Cardiac muscle cell (in vitro differentiated cells and primary cell): ENCODE measurements at regions not wholly inside any gene's neighbourhood (a gene's known extent, or its start where the extent isn't known, plus 50 kb on each side); places are given as distances from the start of the nearest gene placed in this dataset.

Experiments used
- DNase-seq, 2 donors: peaks; one replicate each; pipeline versions ENCODE4 v3.0.0 to v3.0.0-alpha.2; 2010 to 2017; ENCODE audit warnings: low read depth in 1 of 2, low spot score in 1 of 2
- H3K27ac ChIP-seq: fragments of 200-600 bp; sonication (generic); 2 replicates; pipeline ENCODE4 v1.5.1; 2016
- H3K27me3 ChIP-seq: fragments of 200-600 bp; sonication (generic); 2 replicates; pipeline ENCODE4 v1.6.0; 2016; ENCODE audit warnings: control low read depth
- H3K36me3 ChIP-seq: fragments of 200-600 bp; sonication (generic); 2 replicates; pipeline ENCODE4 v1.5.1; 2016; ENCODE audit warnings: control low read depth
- H3K4me1 ChIP-seq: fragments of 200-600 bp; sonication (generic); 2 replicates; pipeline ENCODE4 v1.8.1; 2017; ENCODE audit warnings: low read depth, mild to moderate bottlenecking, mixed run types
- H3K4me3 ChIP-seq: fragments of 200-600 bp; sonication (generic); 2 replicates; pipeline ENCODE4 v1.5.1; 2016; ENCODE audit warnings: mild to moderate bottlenecking
- H3K9me3 ChIP-seq: fragments of 200-600 bp; sonication (generic); 2 replicates; pipeline ENCODE4 v1.5.1; 2017; ENCODE audit warnings: low read depth, mild to moderate bottlenecking, control low read depth
- CTCF ChIP-seq: IDR thresholded peaks from 2 replicates; pipeline ENCODE4 v1.5.1; 2012; ENCODE audit warnings: low read depth, mild to moderate bottlenecking, low read length

DNA sequence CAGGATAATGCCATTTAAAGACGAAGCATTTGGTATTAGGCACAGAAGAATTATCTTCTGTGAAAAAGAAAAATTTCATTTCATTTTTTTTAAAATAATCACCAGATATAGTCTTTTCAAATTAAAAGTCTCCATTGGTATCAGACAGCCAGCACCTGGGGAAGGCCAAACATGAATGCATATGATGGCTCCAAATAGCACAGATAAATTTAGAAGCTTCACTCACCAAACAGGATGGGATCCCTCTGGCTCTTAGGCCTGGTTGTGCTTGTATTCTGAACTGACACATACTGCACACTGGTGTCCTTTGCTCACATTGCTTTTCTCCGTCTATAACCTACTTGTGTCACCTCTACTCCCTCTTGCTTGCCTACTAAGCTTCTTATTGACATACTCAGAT lies 169.5 kb upstream of the CHRM2 start:
- Histone ChIP-seq H3K4me1 (peaks cover 24% of the 10 kb centered on the region), H3K27ac (peak overlapping the region; percentile 86), H3K27me3 (no peaks in the 10 kb centered on the region), H3K36me3 (no peaks in the 10 kb centered on the region), H3K9me3 (no peaks in the 10 kb centered on the region), H3K4me3 (no peak overlapping the region)
- TF ChIP-seq CTCF: no peak
- peak in 1 of 2 donors; percentile 45 for DNase-seq

- DNase-seq: peak; percentile 0 to 70
- Histone ChIP-seq H3K9me3 (no peaks in the 10 kb centered on the region), H3K27ac (peak overlapping the region; percentile 86), H3K4me1 (peaks cover 23% of the 10 kb centered on the region), H3K36me3 (no peaks in the 10 kb centered on the region), H3K27me3 (no peaks in the 10 kb centered on the region), H3K4me3 (no peak overlapping the region)
- no peak for TF ChIP-seq CTCF
Measured at GRCh38 chr7:136698231-136698630, 170.2 kb upstream of the CHRM2 start.

DNA sequence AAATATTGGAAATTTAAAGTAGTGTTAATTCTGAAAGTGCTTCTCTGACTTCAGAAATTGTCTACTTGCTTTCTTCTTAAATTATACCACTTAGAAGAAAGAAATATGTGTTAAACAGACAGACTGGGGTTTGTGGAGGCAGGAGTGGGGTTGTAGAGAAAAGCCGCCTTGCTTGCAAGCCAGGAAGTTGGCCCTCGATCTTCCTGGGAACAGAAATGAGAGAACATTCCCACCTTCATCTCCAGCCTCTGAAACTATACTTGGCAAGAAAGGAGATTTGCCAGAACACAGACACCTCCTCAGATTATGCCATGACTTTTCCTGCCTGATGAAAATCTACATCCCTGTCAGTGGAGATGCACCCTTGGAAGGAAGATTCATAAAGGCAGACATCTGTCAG lies 171.2 kb upstream of the CHRM2 start:
- Histone ChIP-seq H3K9me3 (no peaks in the 10 kb centered on the region), H3K4me1 (peaks cover 24% of the 10 kb centered on the region), H3K27ac (peak overlapping the region; percentile 86), H3K36me3 (no peaks in the 10 kb centered on the region), H3K27me3 (no peaks in the 10 kb centered on the region), H3K4me3 (no peak overlapping the region)
- no peak for TF ChIP-seq CTCF
- DNase-seq: no peak

GRCh38 chr7:136693166-136694119 lies 175.0 kb upstream of the CHRM2 start:
- no peak for TF ChIP-seq CTCF
- no peaks in the 10 kb centered on the region for H3K36me3 ChIP-seq
- no peaks in the 10 kb centered on the region for H3K9me3 ChIP-seq
- no peaks in the 10 kb centered on the region for H3K27me3 ChIP-seq
- H3K4me3 ChIP-seq: no peak overlapping the region
- H3K4me1 ChIP-seq: peaks cover 17% of the 10 kb centered on the region
- DNase-seq: no peak
- H3K27ac ChIP-seq: no peak overlapping the region

DNA sequence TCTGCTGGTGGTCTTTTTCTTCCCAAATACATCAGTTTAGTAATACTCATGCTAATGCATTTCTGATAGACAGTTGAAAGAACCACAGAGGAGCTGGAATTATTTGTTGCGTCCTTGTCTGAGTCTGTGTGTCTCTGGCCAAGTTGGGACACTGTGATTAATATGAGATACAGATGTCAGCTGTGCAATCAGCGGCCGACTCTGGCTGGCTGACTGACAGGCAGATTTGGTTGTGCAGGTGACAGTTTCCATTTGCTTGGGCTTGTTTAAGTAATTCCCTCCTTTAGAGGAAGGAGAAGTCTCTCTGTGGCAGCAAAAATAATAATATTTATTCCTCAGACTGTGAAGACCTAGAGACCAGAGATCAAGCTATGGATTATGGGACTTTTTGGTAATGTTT lies 176.2 kb upstream of the CHRM2 start:
- Histone ChIP-seq H3K27ac (no peak overlapping the region), H3K27me3 (no peaks in the 10 kb centered on the region), H3K36me3 (no peaks in the 10 kb centered on the region), H3K4me3 (no peak overlapping the region), H3K9me3 (no peaks in the 10 kb centered on the region), H3K4me1 (peaks cover 8% of the 10 kb centered on the region)
- no peak for DNase-seq
- no peak for TF ChIP-seq CTCF
